ENCODE measurements at regions not wholly inside any gene's neighbourhood (a gene's known extent, or its start where the extent isn't known, plus 50 kb on each side); places are given as distances from the start of the nearest gene placed in this dataset.

GRCh38 chr16:85479972-85480726 is 133.0 kb upstream of the GSE1 start:
- peak in 2 of 56 donors; percentile 3 to 16 for DNase-seq

- DNase-seq = no peak
Measured at GRCh38 chr16:85480727-85481101, 132.4 kb upstream of the GSE1 start.

GRCh38 chr16:85481206-85481605 is 131.9 kb upstream of the GSE1 start:
- DNase-seq = no peak

GRCh38 chr16:85481738-85482137 is 131.4 kb upstream of the GSE1 start:
- DNase-seq = no peak

- no peak for DNase-seq
Measured at GRCh38 chr16:85483424-85483823, 129.7 kb upstream of the GSE1 start.

- DNase-seq = no peak
Measured at GRCh38 chr16:85484347-85485300, 128.5 kb upstream of the GSE1 start.

GRCh38 chr16:85485379-85485778 is 127.7 kb upstream of the GSE1 start:
- peak in 4 of 56 donors; percentile 16 to 31 (median 25) for DNase-seq

- peak in 13 of 56 donors; percentile 1 to 53 (median 24) for DNase-seq
Measured at GRCh38 chr16:85486256-85486915, 126.7 kb upstream of the GSE1 start.

- no peak for DNase-seq
Measured at GRCh38 chr16:85488414-85488813, 124.7 kb upstream of the GSE1 start.

GRCh38 chr16:85490407-85491057 is 122.6 kb upstream of the GSE1 start:
- DNase-seq = no peak

- no peak for DNase-seq
Measured at GRCh38 chr16:85491058-85491771, 121.9 kb upstream of the GSE1 start.

GRCh38 chr16:85491798-85492294 is 121.3 kb upstream of the GSE1 start:
- peak in 34 of 56 donors; percentile 2 to 62 (median 23) for DNase-seq

GRCh38 chr16:85492295-85492864 is 120.7 kb upstream of the GSE1 start:
- no peak for DNase-seq

- DNase-seq = no peak
Measured at GRCh38 chr16:85494315-85494714, 118.8 kb upstream of the GSE1 start.

GRCh38 chr16:85495259-85495658 is 117.9 kb upstream of the GSE1 start:
- no peak for DNase-seq

- DNase-seq = no peak
Measured at GRCh38 chr16:85495823-85496538, 117.1 kb upstream of the GSE1 start.

- DNase-seq = no peak
Measured at GRCh38 chr16:85497622-85498314, 115.4 kb upstream of the GSE1 start.

GRCh38 chr16:85498607-85499006 is 114.5 kb upstream of the GSE1 start:
- no peak for DNase-seq

GRCh38 chr16:85500220-85500619 is 112.9 kb upstream of the GSE1 start:
- DNase-seq = no peak
